Fibroblast of skin of left biceps (primary cell): ENCODE measurements at regions not wholly inside any gene's neighbourhood (a gene's known extent, or its start where the extent isn't known, plus 50 kb on each side); places are given as distances from the start of the nearest gene placed in this dataset.
"Not testable (repeated sequence)": the region's sequence is repeated elsewhere in the genome, so short reads cannot be mapped to it uniquely, and the experiment has no call there.

Source experiments
- DNase-seq, 2 experiments: peaks; one replicate each; pipeline ENCODE4 v3.0.0-alpha.2; 2013; ENCODE audit warnings: low read depth in 2 of 2

GRCh38 chr11:71127806-71128205 is 124.6 kb downstream of the SHANK2 start:
- no peak for DNase-seq

DNA sequence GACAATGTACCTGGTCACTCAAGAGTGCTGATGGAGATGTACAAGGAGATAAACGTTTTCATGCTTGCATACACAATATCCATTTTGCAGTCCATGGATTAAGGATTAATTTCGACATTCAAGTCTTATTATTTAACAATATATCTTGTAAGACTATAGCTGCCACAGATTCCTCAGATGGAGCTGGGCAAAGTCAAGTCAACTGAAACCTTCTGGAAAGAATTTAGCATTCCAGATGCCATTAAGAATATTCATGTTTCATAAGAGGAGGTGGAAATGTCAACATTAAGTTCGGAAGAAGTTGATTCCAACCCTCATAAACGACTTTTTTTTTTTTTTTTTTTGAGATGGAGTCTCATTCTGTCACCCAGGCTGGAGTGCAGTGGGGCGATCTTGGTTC is 126.0 kb downstream of the SHANK2 start:
- DNase-seq = not testable (repeated sequence)

- DNase-seq = no peak
Observed at GRCh38 chr11:71125150-71125549, 127.2 kb downstream of the SHANK2 start.

DNA sequence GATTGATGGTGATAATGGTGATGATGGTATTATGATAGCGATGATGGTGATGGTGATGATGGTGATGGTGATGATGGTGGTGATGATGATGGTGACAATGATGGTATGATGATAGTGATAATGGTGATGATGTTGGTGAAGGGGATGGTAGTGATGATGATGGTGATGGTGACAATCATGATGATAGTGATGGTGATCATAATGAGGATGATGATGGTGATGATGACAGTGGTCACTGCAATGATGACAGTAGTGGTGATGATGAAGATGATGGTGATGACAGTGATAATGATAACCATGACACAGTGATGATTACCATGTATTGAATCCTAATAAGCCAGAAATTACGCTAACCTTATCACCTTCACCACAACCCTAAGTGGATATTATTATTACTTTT is 128.2 kb downstream of the SHANK2 start:
- DNase-seq = no peak

- DNase-seq = no peak
Observed at GRCh38 chr11:71120471-71120896, 131.9 kb downstream of the SHANK2 start.

- no peak for DNase-seq
Observed at GRCh38 chr11:71119656-71120269, 132.6 kb downstream of the SHANK2 start.

- no peak for DNase-seq
Observed at GRCh38 chr11:71118671-71119250, 133.6 kb downstream of the SHANK2 start.

GRCh38 chr11:71117311-71117710 is 135.1 kb downstream of the SHANK2 start:
- DNase-seq = no peak

DNA sequence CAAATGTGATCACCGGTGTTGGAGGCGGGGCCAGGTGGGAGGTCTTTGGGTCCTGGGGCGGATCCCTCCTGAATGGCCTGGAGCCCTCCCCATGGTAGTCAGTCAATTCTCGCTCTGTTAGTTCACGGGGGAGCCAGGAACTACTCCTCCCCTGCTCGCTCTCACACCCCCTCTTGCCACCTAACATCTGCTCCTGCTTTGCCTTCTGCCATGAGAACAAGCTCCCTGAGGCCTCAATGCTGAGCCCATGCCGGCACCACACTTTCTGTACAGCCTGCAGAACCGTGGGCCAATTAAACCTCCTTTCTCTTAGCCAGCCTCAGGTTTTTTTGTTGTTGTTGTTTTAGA is 135.7 kb downstream of the SHANK2 start:
- no peak for DNase-seq

DNA sequence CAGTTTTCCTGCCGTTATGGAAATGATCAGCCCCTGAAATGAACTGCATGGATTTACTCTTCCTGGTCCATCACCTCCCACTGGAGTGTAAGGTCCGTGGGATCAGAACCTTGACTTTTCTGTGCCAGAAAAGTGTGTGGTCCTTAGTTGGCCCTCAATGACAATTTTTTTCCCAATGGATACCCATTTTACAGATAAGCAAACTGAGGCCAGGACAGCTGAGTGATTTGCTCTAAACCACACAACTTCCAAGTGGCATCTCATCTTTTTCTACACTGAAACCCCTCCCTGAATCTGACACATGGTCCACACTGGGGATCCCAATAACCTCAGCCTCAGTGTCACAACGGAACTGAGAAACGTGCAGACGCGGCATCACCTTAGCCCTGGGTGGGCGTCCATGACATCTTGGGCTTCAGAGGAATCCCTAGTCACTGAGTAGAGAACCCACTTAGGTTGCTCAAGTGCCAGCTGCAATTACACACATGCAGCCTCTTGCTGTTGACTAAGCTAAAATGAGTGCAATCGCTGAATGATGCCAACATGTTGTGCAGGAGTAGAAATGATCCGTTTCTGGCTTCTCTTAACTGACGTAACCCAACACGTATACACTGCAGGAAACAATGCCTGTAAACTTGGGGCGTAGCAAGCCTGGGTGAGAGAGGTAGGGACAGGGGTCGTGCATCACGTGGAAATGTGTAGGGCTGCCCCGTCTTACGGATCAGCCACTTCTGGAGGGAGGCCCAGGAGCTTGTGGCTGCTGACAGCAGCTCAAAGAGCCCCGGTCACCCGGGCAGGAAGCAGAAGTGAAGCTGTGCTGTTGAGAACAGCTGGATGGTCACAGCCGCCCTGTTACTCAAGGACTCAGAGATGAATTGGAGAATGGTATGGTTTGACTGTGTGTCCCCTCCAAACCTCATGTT is 136.3 kb downstream of the SHANK2 start:
- no peak for DNase-seq

- no peak for DNase-seq
Observed at GRCh38 chr11:71114124-71114851, 138.1 kb downstream of the SHANK2 start.

DNA sequence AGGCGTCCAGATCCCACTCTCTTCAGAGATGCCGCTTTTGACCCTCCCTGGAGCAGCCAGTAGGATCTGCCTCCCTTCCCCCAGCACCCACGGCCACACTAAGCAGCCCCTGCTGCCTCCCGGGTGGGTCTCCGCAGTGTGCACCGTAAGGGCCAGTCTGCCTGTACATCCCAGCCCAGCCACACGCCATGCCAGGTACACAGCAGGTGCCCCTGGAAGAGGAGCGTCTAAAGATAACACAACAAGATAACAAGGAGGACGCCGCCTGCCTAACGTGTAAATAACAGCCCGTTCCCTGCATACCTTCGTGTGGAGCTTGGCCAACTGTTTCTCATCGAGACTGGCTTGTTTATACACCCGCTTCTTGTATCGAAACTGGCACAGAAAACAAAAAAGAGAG is 139.4 kb downstream of the SHANK2 start:
- DNase-seq = no peak

DNA sequence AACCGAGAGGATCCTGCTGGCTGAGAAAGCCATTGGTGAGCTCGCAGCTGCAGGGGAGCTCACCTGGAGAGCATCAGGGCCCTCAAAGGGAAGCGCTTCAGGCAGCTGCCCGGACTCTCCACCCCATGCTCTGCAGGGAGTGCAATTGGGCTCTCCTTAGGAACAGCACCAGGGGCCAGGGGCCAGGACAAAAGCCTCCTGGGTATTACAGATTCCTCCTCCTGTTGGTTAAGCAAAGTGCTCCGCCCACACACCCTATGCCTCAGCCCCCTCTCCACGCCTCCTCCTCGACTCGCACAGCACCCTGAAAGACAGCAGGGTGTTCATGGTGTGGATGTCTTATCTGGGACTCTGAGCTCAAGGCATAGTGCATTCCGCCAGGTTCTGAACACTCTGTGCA is 139.9 kb downstream of the SHANK2 start:
- DNase-seq = no peak

DNA sequence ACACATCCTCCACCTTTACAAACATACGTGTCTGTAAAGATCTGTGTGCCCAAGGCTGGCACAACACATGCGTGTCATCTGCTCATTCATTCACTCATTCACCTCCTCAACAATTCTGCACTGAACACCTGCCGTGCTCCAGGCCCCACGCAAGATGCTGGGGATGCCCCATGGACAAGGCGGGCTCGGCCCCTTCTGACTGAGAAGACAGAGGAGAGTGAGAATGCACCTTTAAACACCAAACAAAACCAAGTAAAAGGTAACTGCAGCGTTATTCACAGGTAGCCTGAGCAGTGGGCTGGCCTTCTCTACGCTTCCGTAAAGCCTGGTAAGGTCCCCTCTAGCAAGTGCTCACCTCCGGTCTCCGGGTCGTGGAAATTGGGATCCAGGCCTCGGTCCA is 142.8 kb downstream of the SHANK2 start:
- no peak for DNase-seq

DNA sequence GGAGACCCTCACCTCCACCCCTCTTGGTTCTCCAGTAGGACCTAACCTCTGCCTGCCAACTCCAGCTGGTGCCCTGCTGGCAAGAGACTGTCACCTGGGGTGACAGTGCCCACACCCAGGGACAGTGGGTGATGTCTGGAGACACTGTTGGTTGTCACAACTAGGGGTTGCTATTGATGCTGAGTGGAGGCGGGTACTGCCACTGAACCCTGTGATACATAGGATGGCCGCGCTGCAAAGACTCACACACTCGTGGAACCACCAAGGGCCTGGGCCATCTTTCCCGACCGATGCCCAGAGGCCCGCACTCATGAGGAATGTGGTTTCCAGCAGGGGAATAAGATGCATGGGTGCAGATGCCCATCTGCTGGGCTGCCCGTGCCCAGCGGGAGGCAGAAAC is 143.2 kb downstream of the SHANK2 start:
- no peak for DNase-seq

DNA sequence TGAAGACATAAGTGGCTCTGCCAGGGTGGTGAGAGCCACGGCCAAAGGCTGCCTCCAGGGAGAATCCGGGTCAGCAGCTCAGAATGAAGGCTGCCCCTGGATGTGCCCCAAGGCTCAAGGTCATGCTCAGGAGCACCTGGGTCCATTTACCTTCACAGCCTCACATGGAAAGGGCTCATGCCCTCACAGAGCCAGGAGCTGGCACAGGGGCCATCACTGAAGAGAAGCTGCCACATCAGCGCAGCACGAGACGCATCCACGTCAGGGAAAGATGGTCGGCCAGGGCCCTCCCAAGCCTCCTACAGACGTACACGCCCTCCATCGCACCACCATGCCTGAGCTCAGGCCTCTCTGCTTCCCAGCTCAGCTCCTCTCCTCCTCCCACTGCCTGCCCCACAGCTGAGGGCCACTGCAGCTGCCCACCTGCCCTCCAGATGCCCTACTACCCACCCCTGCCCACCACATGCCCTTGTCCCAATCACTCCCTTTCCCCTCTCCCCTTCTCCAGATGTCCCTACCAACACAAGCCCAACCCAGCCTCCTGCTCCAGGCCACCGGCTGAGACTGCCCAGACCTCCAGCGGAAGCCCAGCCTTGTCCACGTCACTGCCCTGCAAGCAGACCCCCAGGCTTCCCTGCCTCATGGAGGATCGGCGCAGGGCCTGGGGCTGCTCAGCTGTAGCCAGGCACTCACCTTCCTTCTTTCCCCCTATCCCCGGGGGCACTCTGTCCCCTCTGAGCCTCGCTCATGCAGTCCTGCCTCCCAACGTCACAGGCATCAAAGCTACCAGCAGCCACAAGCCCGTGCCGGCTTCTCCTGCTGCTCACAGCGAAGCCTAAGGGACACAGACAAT is 144.1 kb downstream of the SHANK2 start:
- DNase-seq = no peak

GRCh38 chr11:71106671-71107070 is 145.7 kb downstream of the SHANK2 start:
- DNase-seq = no peak

- no peak for DNase-seq
Observed at GRCh38 chr11:71103266-71103665, 149.1 kb downstream of the SHANK2 start.

- no peak for DNase-seq
Observed at GRCh38 chr11:71102251-71102995, 150.0 kb downstream of the SHANK2 start.

DNA sequence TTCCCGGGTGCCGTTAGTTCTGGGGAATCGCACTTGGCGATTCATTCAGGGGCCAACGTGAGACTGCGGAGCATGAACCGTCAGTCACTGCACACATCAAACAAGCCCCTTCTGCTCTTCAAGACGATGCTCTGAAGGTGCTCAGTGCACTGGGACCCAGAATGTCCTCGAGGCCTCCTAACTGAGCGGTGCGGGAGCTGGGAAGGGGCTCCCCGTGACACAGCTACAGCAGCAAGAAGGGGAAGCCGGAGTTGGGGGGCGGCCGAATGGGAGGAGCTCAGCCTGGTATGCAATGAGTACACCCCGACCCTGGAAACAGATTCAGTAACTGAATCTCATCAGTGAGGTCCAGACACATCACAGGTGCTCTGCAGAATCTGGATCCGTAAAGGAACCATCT is 150.8 kb downstream of the SHANK2 start:
- DNase-seq = no peak

DNA sequence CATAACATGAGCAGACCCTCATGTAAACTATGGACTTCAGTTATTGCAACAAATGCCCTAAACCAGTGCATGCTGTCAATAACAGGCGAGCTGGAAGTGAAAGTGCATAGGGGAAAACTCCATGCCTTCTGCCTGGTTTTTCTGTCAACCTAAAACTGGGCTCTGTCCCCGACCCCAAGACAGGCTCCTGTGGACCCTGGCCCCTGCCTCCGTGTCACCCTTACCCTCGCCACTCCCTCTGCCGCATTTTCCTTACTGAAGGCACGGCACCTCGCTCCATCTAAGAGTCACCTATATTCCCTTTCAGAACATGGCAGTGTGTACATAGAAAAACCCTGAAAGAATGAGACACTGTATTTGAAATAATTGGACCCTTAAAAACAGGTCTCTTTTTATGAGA is 151.3 kb downstream of the SHANK2 start:
- no peak for DNase-seq
